Hematopoietic multipotent progenitor cell treated with erythropoietin and hydrocortisone succinate and interleukin-3 and kit ligand, for 4 days (in vitro differentiated cells): ENCODE measurements at regions not wholly inside any gene's neighbourhood (a gene's known extent, or its start where the extent isn't known, plus 50 kb on each side); places are given as distances from the start of the nearest gene placed in this dataset.
A peak's percentile ranks its signal among the peaks of the same experiment; 100 is the strongest.

Experiments used
- DNase-seq: peaks from one replicate; pipeline ENCODE4 v3.0.0-alpha.2; 2015

GRCh38 chr4:125444166-125444565 lies 129.4 kb downstream of the FAT4 start:
- no peak for DNase-seq

GRCh38 chr4:125445525-125445924 lies 130.8 kb downstream of the FAT4 start:
- DNase-seq, result no peak

DNA sequence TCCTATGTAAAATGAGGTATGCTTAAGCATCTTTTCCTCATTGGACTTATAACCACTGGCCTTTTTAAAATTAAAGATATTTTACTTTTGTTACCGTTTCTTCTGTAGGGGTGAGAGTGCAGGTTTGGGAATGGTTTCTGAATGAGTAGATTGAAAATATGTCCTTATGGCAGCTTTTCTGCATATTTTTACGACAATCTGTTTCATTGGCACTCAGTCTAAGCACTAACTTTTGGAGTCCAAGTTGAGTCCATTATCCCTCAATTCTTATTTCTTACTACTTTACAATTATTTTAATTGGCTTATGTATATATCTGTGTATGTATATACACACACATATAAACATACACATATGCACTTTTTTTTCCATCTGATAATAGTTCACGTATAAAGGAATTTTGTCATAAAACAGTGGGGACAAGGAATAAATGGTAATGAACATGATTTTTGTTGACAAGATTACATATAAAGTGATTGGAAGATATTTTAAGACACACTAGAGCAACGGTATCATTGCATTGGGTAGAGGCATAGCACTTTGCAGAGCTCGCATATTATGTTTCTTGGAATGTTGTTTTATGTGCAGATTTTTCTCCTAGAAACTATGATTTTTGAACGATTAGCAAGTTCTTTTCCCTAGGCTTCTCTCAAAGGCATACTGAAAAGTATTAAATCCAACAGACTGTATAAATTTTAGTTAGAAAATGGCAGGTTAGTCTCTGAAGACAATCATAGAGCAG lies 133.0 kb downstream of the FAT4 start:
- DNase-seq, result no peak

GRCh38 chr4:125456075-125456474 lies 141.3 kb downstream of the FAT4 start:
- DNase-seq, result no peak

GRCh38 chr4:125459531-125459930 lies 144.8 kb downstream of the FAT4 start:
- no peak for DNase-seq

- DNase-seq, result peak; percentile 21
These were observed 147.1 kb downstream of the FAT4 start for GRCh38 chr4:125461676-125462363.

GRCh38 chr4:125464146-125464545 lies 149.4 kb downstream of the FAT4 start:
- no peak for DNase-seq

- DNase-seq, result no peak
These were observed 166.7 kb downstream of the FAT4 start for GRCh38 chr4:125481334-125482045.

DNA sequence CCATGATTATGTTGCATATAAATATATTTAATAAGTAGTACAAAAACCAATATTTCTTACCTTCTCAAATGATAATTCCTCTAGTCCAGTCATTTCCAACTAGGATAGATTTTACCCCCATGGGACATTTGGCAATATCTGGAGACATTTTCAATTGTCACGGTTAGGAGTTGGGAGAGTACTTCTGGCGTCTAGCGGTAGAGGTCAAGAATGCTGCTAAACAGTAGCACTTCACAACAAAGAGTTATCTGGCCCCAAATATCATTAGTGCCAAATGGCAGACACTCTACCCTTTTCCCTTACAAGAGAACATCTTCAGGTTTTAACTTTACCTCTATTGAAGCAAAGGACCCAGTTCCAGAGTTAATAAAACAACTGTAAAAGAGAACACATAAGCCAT lies 168.1 kb downstream of the FAT4 start:
- DNase-seq, result no peak

- no peak for DNase-seq
These were observed 168.5 kb downstream of the FAT4 start for GRCh38 chr4:125483278-125483677.

GRCh38 chr4:125484912-125485311 lies 170.2 kb downstream of the FAT4 start:
- no peak for DNase-seq

DNA sequence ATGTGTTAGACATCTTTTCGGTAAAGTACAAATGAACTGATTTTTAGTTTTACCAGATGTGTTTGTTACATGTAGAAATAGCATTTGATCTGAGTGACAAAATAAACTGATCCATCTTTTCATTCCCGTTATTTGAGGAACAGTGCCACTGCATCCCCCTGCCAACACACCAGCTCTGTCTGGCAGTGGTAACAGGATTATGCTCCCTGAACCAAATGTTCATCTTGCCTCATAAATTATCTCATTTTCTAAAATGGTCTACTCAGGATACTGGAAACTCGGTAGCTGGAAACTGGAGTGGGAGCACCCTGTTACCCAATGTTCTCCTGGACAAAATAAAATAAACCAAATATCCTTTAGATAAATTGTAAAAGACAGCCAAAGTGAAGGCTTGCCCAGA lies 171.6 kb downstream of the FAT4 start:
- no peak for DNase-seq

- DNase-seq, result no peak
These were observed 175.4 kb downstream of the FAT4 start for GRCh38 chr4:125489952-125490690.

DNA sequence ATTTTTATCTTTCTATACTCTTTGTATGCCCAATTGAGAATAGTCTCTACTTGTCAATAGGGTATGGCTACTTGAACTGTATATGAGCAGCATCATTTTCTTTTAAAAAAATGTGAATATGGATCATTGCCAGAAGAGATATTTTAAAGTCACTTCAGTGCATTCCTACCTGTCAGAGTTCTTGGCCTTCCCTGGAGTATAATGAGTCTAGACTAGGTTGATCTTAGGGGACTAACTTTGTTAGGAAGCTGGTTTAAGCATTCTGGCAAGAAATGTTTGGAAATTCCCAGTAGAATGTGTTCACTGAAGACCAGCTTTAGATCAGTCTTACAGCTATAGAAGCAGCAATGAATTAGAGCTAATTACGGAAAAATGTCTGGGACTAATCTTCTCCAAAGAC lies 178.2 kb downstream of the FAT4 start:
- DNase-seq, result no peak

DNA sequence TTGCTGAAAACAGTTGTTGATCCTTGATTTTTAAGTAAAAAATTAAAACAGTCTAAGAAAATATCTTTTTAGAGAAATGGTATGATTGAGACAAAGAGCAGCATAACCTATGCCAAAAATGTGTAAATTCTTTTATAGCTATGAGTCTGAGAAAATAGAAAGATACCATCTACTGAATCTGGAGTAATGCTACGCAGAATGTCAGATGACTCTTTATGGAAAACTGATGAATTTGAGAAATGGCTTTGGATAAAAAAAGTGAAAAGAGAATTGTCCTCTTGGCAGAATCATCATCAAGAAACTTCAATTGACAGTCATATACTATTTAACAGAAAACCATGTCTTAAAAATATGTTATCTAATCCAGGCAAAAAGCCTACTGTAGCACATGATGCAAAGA lies 183.1 kb downstream of the FAT4 start:
- DNase-seq, result no peak

GRCh38 chr4:125498981-125499380 lies 184.2 kb downstream of the FAT4 start:
- DNase-seq, result no peak

DNA sequence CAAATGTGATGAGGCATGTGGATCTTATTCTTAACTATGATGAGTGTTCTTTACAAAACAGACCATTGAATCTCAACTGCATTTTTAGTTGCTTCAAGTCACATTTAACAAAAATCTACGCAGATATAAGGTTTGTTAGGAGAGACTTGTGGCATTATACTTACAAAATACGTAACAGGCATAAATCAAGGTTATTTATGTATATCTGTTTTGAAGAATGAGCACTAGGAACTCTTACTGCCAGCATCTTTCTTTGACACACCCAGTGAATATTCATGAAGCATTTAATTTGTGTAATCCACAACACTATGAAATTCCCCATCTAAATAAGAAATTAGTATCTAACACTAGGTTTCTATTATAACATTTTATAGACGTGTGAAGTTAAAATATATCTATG lies 186.3 kb downstream of the FAT4 start:
- no peak for DNase-seq

- no peak for DNase-seq
These were observed 186.8 kb downstream of the FAT4 start for GRCh38 chr4:125501568-125501967.

DNA sequence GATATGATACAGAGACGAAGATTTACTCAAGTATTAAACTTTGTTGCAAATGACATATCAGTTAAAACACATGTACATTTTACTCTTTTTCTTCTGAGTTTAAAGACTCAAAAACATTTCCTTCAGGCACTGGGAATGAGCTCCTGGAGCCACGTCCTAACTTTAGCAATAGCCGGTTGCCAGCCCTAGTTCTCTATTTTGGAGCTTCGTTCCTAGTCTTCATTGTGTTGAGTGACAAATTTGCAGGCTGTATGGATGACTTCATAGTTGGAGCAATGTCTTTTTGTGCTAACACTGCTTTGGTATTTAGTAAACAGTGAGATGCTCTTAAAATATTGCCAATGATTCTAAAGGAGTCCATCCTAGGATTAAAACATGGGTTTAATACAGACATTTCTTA lies 190.9 kb downstream of the FAT4 start:
- no peak for DNase-seq

DNA sequence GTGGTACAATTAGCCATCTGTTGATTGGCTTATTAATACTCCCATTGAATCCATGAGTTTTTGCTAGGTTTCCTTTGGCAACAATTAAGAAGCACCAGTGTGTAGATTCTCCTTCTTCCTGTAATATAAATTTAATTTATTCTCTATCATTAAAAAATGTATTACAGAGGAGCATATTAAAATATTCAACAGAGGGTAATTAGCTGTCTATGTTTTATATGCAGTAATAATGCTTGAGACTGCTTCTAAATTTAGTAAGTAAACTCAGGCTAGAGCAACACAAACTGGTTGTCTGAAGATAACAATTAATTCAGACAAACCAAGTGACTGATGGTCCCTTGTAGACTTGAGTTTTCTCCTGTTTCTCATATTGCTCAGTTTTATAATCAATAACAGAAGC lies 192.4 kb downstream of the FAT4 start:
- DNase-seq, result no peak

- no peak for DNase-seq
These were observed 197.0 kb downstream of the FAT4 start for GRCh38 chr4:125511715-125512114.

- no peak for DNase-seq
These were observed 200.3 kb downstream of the FAT4 start for GRCh38 chr4:125515016-125515415.

DNA sequence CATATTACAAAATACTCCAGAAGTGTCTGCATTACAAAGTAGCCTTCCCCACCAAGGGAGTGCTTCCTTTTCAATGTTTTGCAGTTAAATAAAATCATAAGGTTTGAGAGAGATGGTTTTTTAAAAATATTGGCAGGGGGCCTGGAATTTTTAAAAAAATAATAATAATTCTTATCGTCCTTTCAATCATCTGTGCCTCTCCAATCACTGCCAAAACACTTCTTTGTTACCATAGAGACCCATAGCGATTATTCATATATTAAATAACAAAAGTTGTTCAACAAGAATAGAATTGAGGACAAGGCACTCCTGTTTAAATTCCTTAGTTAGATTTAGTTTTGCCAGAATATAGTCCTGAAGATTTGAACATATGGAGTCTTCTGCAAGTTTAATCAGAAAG lies 203.1 kb downstream of the FAT4 start:
- no peak for DNase-seq
